H1 (cell line): ENCODE measurements at regions not wholly inside any gene's neighbourhood (a gene's known extent, or its start where the extent isn't known, plus 50 kb on each side); places are given as distances from the start of the nearest gene placed in this dataset.

ENCODE experiments used
- CTCF ChIA-PET: fragments of 300-600 bp; sonication (Branson Sonifier 250); formaldehyde crosslinking; loops from one replicate; lab custom pipeline; 2021; ENCODE audit not compliant: partially characterized antibody; lab: Charles Lee
- POLR2A ChIA-PET: fragments of 300-600 bp; sonication (Branson Sonifier 250); formaldehyde crosslinking; loops from one replicate; lab custom pipeline; 2021; ENCODE audit warnings: inconsistent platforms; ENCODE audit not compliant: partially characterized antibody; lab: Charles Lee
- DNase-seq, 2 experiments: peaks; one replicate each; pipeline versions ENCODE4 v3.0.0 to v3.0.0-alpha.2; 2010 to 2022; ENCODE audit warnings: low spot score in 2 of 2, low read depth in 1 of 2, mixed read lengths in 1 of 2
- FAIRE-seq: peaks from 2 replicates; lab custom pipeline; 2011; peaks lifted over from hg19 to GRCh38; lab: Jason Lieb, UNC
- H2AFZ ChIP-seq: 2 replicates; pipeline ENCODE4 v1.8.1; 2012; ENCODE audit warnings: low read length, inconsistent platforms
- H2AK5ac ChIP-seq: 2 replicates; pipeline ENCODE4 v1.6.1; 2013; ENCODE audit warnings: low read depth, low read length
- H2BK120ac ChIP-seq: replicated peaks from 2 replicates; pipeline ENCODE3; 2013; ENCODE audit warnings: low read depth, low read length, inconsistent platforms
- H2BK12ac ChIP-seq: 2 replicates; pipeline ENCODE4 v1.6.1; 2013; ENCODE audit warnings: low read depth, low read length
- H2BK15ac ChIP-seq: 2 replicates; pipeline ENCODE4 v1.6.1; 2013; ENCODE audit warnings: low read length
- H2BK20ac ChIP-seq: 2 replicates; pipeline ENCODE4 v1.6.1; 2013; ENCODE audit warnings: low read length
- H2BK5ac ChIP-seq: 2 replicates; pipeline ENCODE4 v1.6.1; 2013; ENCODE audit warnings: low read depth, low read length
- H3K14ac ChIP-seq: 2 replicates; pipeline ENCODE4 v1.6.1; 2013; ENCODE audit warnings: inconsistent platforms; ENCODE audit not compliant: insufficient read length
- H3K18ac ChIP-seq: 2 replicates; pipeline ENCODE4 v1.6.1; 2013; ENCODE audit warnings: low read length; ENCODE audit errors: extremely low read depth
- H3K23ac ChIP-seq: 2 replicates; pipeline ENCODE4 v1.6.1; 2013; ENCODE audit warnings: inconsistent platforms; ENCODE audit not compliant: insufficient read length
- H3K23me2 ChIP-seq: 2 replicates; pipeline ENCODE4 v1.6.1; 2013; ENCODE audit warnings: low read depth, low read length
- H3K27ac ChIP-seq: 2 replicates; pipeline ENCODE4 v1.6.1; 2011; ENCODE audit warnings: low read depth, low read length, inconsistent platforms
- H3K27me3 ChIP-seq, 4 experiments: replicated peaks in 1 of 4; 1 replicate in 1 of 4; 2 replicates in 3 of 4; pipeline versions ENCODE4 v1.6.1 to v1.8.1; 2011 to 2013; ENCODE audit warnings: low read length in 3 of 4, mild to moderate bottlenecking in 3 of 4, inconsistent platforms in 2 of 4, mixed read lengths in 2 of 4, moderate library complexity in 1 of 4; ENCODE audit not compliant: control insufficient read depth in 3 of 4, insufficient read depth in 3 of 4; ENCODE audit errors: extremely low read depth in 1 of 4
- H3K36me3 ChIP-seq, 4 experiments: 2 replicates each; pipeline versions ENCODE4 v1.6.1 to v1.8.1; 2011 to 2013; ENCODE audit warnings: mild to moderate bottlenecking in 4 of 4, low read length in 3 of 4, moderate library complexity in 2 of 4, control low read depth in 1 of 4, inconsistent platforms in 1 of 4; ENCODE audit not compliant: insufficient read depth in 4 of 4, control insufficient read depth in 2 of 4
- H3K4ac ChIP-seq: replicated peaks from 2 replicates; pipeline ENCODE3; 2013; ENCODE audit warnings: low read length, low read depth, mixed read lengths, inconsistent platforms; ENCODE audit not compliant: insufficient read length
- H3K4me1 ChIP-seq, 4 experiments: replicated peaks in 1 of 4; 1 replicate in 1 of 4; 2 replicates in 3 of 4; pipeline versions ENCODE4 v1.6.1 to v1.8.1; 2011 to 2013; ENCODE audit warnings: low read length in 3 of 4, inconsistent platforms in 2 of 4, mixed read lengths in 1 of 4; ENCODE audit not compliant: insufficient read depth in 4 of 4, control insufficient read depth in 3 of 4
- H3K4me2 ChIP-seq, 2 experiments: 2 replicates each; pipeline versions ENCODE4 v1.6.1 to v1.8.1; 2011 to 2013; ENCODE audit warnings: low read depth in 2 of 2, low read length in 2 of 2, control low read depth in 1 of 2, inconsistent platforms in 1 of 2, mild to moderate bottlenecking in 1 of 2; ENCODE audit not compliant: insufficient read depth in 1 of 2
- H3K4me3 ChIP-seq, 4 experiments: fragments of 200-600, 300-600 bp in 1 of 4; sonication (generic), shearing (Covaris generic), sonication (Bioruptor Twin) in 1 of 4; 2 replicates each; pipeline versions ENCODE4 v1.5.1 to v1.8.1; 2011 to 2016; ENCODE audit warnings: low read length in 4 of 4, low read depth in 3 of 4, control low read depth in 2 of 4, inconsistent platforms in 2 of 4, mild to moderate bottlenecking in 2 of 4, mixed read lengths in 1 of 4, moderate library complexity in 1 of 4; ENCODE audit not compliant: insufficient read depth in 2 of 4; ENCODE audit errors: extremely low read depth in 1 of 4
- H3K56ac ChIP-seq: replicated peaks from 2 replicates; pipeline ENCODE3; 2013; ENCODE audit warnings: low read depth, mild to moderate bottlenecking, mixed read lengths, low read length, inconsistent platforms; ENCODE audit not compliant: insufficient read length
- H3K79me1 ChIP-seq: 2 replicates; pipeline ENCODE4 v1.6.1; 2013; ENCODE audit warnings: low read depth, low read length, control low read depth
- H3K79me2 ChIP-seq, 2 experiments: 2 replicates each; pipeline versions ENCODE4 v1.6.1 to v1.8.1; 2012 to 2013; ENCODE audit warnings: low read length in 2 of 2, mild to moderate bottlenecking in 2 of 2, inconsistent platforms in 1 of 2; ENCODE audit not compliant: insufficient read depth in 2 of 2, control insufficient read depth in 1 of 2
- H3K9ac ChIP-seq, 4 experiments: replicated peaks in 1 of 4; 1 replicate in 1 of 4; 2 replicates in 3 of 4; pipeline versions ENCODE4 v1.6.1 to v1.8.1; 2011 to 2013; ENCODE audit warnings: low read depth in 3 of 4, low read length in 3 of 4, control low read depth in 2 of 4, mild to moderate bottlenecking in 2 of 4, moderate library complexity in 2 of 4, inconsistent platforms in 1 of 4; ENCODE audit errors: extremely low read depth in 1 of 4
- H3K9me3 ChIP-seq, 2 experiments: 2 replicates each; pipeline versions ENCODE4 v1.6.1 to v1.8.1; 2012 to 2013; ENCODE audit warnings: mild to moderate bottlenecking in 2 of 2, moderate library complexity in 2 of 2, control low read depth in 1 of 2, inconsistent platforms in 1 of 2, low read depth in 1 of 2, low read length in 1 of 2, mixed read lengths in 1 of 2; ENCODE audit not compliant: insufficient read depth in 2 of 2
- H4K20me1 ChIP-seq, 2 experiments: replicated peaks in 1 of 2; 2 replicates each; pipeline versions ENCODE3 to v1.8.1; 2011 to 2013; ENCODE audit warnings: inconsistent platforms in 2 of 2, low read length in 2 of 2, mild to moderate bottlenecking in 1 of 2; ENCODE audit not compliant: insufficient read depth in 2 of 2, control insufficient read depth in 1 of 2
- H4K5ac ChIP-seq: 2 replicates; pipeline ENCODE4 v1.6.1; 2013; ENCODE audit warnings: low read length, low read depth, mixed read lengths, inconsistent platforms; ENCODE audit not compliant: insufficient read length
- H4K8ac ChIP-seq: 2 replicates; pipeline ENCODE4 v1.8.0; 2013; ENCODE audit warnings: mild to moderate bottlenecking, moderate library complexity, low read length, inconsistent platforms; ENCODE audit not compliant: insufficient read depth; ENCODE audit errors: extremely low read depth
- H4K91ac ChIP-seq: replicated peaks from 2 replicates; pipeline ENCODE3; 2013; ENCODE audit warnings: low read length, mixed read lengths, inconsistent platforms; ENCODE audit not compliant: insufficient read length
- CHD1 ChIP-seq: IDR thresholded peaks from 2 replicates; pipeline ENCODE4 v1.6.1; 2012; ENCODE audit warnings: low read depth, low read length, improper control_type of control experiment
- CREB1 ChIP-seq: IDR thresholded peaks from 2 replicates; pipeline ENCODE4 v1.6.1; 2012; ENCODE audit warnings: inconsistent platforms
- EP300 ChIP-seq, 2 experiments: IDR thresholded peaks; 1 replicate in 1 of 2; 2 replicates in 1 of 2; pipeline ENCODE4 v1.6.1; 2011 to 2012; ENCODE audit warnings: low read depth in 2 of 2, low read length in 2 of 2, mild to moderate bottlenecking in 2 of 2, borderline replicate concordance in 1 of 2, inconsistent platforms in 1 of 2, moderate library complexity in 1 of 2
- HDAC6 ChIP-seq: IDR thresholded peaks from one replicate; pipeline ENCODE4 v1.7.1; 2012; ENCODE audit warnings: low read depth, mild to moderate bottlenecking, inconsistent platforms, low read length, moderate library complexity
- JUN ChIP-seq: IDR thresholded peaks from 2 replicates; pipeline ENCODE4 v1.6.1; 2011; ENCODE audit warnings: low read depth, mild to moderate bottlenecking, improper control_type of control experiment, low read length
- KDM4A ChIP-seq: IDR thresholded peaks from one replicate; pipeline ENCODE4 v1.7.1; 2012; ENCODE audit warnings: low read depth, mild to moderate bottlenecking, moderate library complexity, low read length, inconsistent platforms; ENCODE audit not compliant: severe bottlenecking
- KDM5A ChIP-seq: fragments of 200-600 bp; IDR thresholded peaks from 2 replicates; pipeline ENCODE4 v1.7.1; 2012; ENCODE audit warnings: mild to moderate bottlenecking, low read length, inconsistent platforms, mixed read lengths
- RAD21 ChIP-seq, 2 experiments: IDR thresholded peaks in 1 of 2; conservative IDR thresholded peaks in 1 of 2; 2 replicates each; pipeline ENCODE4 v1.6.1; 2011; ENCODE audit warnings: low read depth in 2 of 2, low read length in 2 of 2, improper control_type of control experiment in 1 of 2, inconsistent platforms in 1 of 2, mild to moderate bottlenecking in 1 of 2, moderate library complexity in 1 of 2
- RXRA ChIP-seq: IDR thresholded peaks from 2 replicates; pipeline ENCODE4 v1.6.1; 2011; ENCODE audit warnings: low read depth, mild to moderate bottlenecking, low read length, moderate library complexity; ENCODE audit not compliant: insufficient read depth
- SIRT6 ChIP-seq: IDR thresholded peaks from one replicate; pipeline ENCODE4 v1.7.1; 2012; ENCODE audit warnings: low read length, inconsistent platforms
- SIX5 ChIP-seq: IDR thresholded peaks from 2 replicates; pipeline ENCODE4 v1.6.1; 2011; ENCODE audit warnings: mild to moderate bottlenecking, low read depth, low read length
- SP2 ChIP-seq: IDR thresholded peaks from 2 replicates; pipeline ENCODE4 v1.6.1; 2012; ENCODE audit warnings: mild to moderate bottlenecking, low read length, inconsistent platforms
- WGBS, 2 experiments: shearing (Covaris generic) in 1 of 2; methylation state at CpG; one replicate each; pipeline versions ENCODE4 v1.1.6 to v1.1.7; 2013 to 2015; ENCODE audit warnings: low lambda C conversion rate in 2 of 2, mixed read lengths in 2 of 2, inconsistent platforms in 1 of 2, low coverage in 1 of 2, missing lambda C conversion rate in 1 of 2; ENCODE audit not compliant: insufficient replicate concordance in 2 of 2, insufficient coverage in 1 of 2, insufficient read length in 1 of 2; ENCODE audit errors: extremely low coverage in 1 of 2, missing lambda C conversion rate in 1 of 2; 5-methylcytosine and 5-hydroxymethylcytosine counted together

- no peak overlapping the region for H2BK12ac ChIP-seq
- no peak overlapping the region for H3K4ac ChIP-seq
- no peak for FAIRE-seq
- H2BK120ac ChIP-seq, result no peak overlapping the region
- POLR2A ChIA-PET, result no interaction called here
- H3K79me2 ChIP-seq, result no peaks in the 10 kb centered on the region
- H3K4me3 ChIP-seq, result no peak overlapping the region
- no peak overlapping the region for H4K91ac ChIP-seq
- no peaks in the 10 kb centered on the region for H3K79me1 ChIP-seq
- no peak overlapping the region for H3K14ac ChIP-seq
- no peak overlapping the region for H2BK15ac ChIP-seq
- TF ChIP-seq HDAC6 (no peak), KDM4A (no peak), SP2 (no peak), CHD1 (no peak), EP300 (IDR thresholded peaks at IDR 0.05; ENCODE audit: borderline replicate concordance in 1 of 2, low read depth in 2 of 2, low read length in 2 of 2) (no peak), CREB1 (no peak), RXRA (no peak), SIRT6 (no peak), RAD21 (IDR thresholded peaks at IDR 0.05 in 1 of 2, conservative IDR thresholded peaks at IDR 0.05 in 1 of 2; ENCODE audit: low read depth in 2 of 2, low read length in 2 of 2) (no peak), KDM5A (no peak), SIX5 (no peak), JUN (no peak)
- no peaks in the 10 kb centered on the region for H4K20me1 ChIP-seq
- H4K8ac ChIP-seq, result no peak overlapping the region
- H2BK20ac ChIP-seq, result no peak overlapping the region
- H3K9me3 ChIP-seq, result no peaks in the 10 kb centered on the region
- H2AK5ac ChIP-seq, result no peak overlapping the region
- H3K27me3 ChIP-seq, result peaks cover 0 to 1% (median 0%) of the 10 kb centered on the region in 4 experiments; a peak in 1 of 7 replicates
- no peak overlapping the region for H3K4me2 ChIP-seq
- H2AFZ ChIP-seq, result no peak overlapping the region
- H3K23ac ChIP-seq, result no peak overlapping the region
- H3K9ac ChIP-seq, result no peak overlapping the region
- 87% methylated on average over 1 of the region's 1 CpG; no CpG with 5 or more reads in 1 of the 2 experiments for WGBS, 2 experiments
- H3K56ac ChIP-seq, result no peak overlapping the region
- H3K4me1 ChIP-seq, result no peaks in the 10 kb centered on the region
- no peak overlapping the region for H3K18ac ChIP-seq
- H3K23me2 ChIP-seq, result no peaks in the 10 kb centered on the region
- CTCF ChIA-PET, result interaction anchor here (0.8 to 1.0 kb wide), 2 partner anchors 18 to 238 kb away, joined by 3 read pairs; no protein-coding TSS in a partner anchor
- H2BK5ac ChIP-seq, result no peak overlapping the region
- no peak overlapping the region for H3K27ac ChIP-seq
- no peaks in the 10 kb centered on the region for H3K36me3 ChIP-seq
- no peak for DNase-seq
- H4K5ac ChIP-seq, result no peak overlapping the region
These were observed 1213.7 kb downstream of the KCNT2 start for GRCh38 chr1:195394567-195394966.
